ENCODE measurements at regions not wholly inside any gene's neighbourhood (a gene's known extent, or its start where the extent isn't known, plus 50 kb on each side); places are given as distances from the start of the nearest gene placed in this dataset.
"Not testable (repeated sequence)": the region's sequence is repeated elsewhere in the genome, so short reads cannot be mapped to it uniquely, and the experiment has no call there.

GRCh38 chr6:77063494-77063893 lies 399.8 kb downstream of the HTR1B start:
- no peak for DNase-seq

DNA sequence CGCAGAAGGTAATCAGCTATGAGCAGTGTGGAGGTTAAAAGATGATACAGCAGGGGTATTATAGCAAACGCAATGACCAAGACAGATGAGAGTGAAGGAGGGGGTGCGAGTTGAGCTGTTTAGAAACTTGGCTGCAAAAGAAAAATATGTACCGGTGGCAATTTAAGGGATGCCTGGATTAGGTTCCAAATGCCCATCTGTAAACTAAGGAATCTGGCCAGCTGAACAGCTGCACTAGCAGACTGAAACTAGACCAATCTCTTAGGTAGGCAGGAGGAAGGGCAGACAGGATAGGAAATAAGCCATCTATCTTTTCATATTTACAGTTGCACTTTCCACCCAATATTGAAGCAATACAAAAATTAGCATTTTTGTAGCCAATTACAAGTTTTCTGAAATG lies 407.6 kb downstream of the HTR1B start:
- no peak for DNase-seq

- DNase-seq = no peak
Observed at GRCh38 chr6:77040568-77041195, 422.6 kb downstream of the HTR1B start.

- DNase-seq = no peak
Observed at GRCh38 chr6:77038807-77039206, 424.5 kb downstream of the HTR1B start.

DNA sequence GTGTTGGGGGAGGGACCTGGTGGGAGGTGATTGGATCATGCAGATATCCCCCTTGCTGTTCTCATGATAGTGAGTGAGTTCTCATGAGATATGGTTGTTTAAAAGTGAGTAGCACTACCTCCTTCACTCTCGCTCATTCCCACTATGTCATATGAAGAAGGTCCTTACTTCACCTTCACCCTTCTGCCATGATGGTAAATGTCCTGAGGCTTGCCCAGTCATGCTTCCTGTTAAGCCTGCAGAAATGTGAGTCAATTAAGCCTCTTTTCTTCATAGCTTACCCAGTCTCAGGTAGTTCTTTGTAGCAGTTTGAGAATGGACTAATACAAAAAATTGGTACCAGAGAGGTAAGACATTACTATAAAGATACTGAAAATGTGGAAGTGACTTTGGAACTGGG lies 425.9 kb downstream of the HTR1B start:
- DNase-seq = no peak

GRCh38 chr6:77036400-77036799 lies 426.9 kb downstream of the HTR1B start:
- no peak for DNase-seq

DNA sequence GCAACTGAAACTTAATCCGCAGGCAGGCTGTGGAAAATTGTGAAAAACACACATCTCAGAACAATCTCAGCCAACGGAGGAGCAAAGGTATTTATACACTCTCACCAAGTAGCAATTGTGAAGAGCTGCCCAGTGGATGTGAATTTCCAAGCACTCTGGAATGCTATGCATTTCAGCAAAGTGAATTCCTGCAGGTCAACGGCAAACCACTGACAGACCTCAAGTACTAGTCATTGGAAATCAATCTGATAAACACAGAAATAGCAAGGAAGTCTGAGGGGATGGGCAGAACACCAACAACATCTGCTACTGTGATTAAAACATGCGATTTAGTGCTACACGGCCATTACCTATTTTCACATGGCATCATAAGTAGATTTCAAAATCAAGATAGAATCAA lies 429.1 kb downstream of the HTR1B start:
- DNase-seq = no peak

DNA sequence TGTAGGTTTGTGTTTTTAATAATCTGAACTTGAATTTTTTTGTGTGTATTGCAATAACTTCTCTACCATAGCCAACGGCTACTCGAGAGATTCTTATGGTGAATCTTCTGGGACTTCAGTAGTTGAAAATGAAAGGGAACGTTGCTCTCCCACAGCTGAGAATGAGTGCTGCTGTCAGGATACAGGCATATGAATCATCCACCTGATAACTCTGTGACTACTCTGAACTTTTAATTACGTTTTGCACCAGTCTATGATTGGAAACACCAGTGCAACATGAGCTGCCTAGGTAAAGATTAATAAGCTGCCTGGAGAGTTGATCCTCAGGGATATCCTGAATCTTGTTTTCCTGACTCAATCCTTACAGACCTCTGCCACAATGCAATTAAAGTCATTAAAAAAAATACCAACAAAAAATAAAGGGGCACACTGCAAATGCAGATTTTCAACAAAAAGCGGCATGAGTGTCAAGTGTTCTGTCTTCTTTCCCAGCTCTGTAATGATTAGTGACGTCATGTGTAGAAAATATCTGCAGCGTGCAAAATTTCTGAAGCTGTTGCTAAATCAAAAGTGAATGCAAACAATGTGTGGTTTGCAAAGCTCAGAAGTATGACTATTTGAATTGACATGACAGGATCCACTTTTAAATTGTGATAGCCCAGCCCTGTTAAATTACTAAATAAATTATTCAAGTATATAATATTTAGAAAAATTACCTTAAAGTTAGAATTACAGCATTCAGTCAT lies 432.2 kb downstream of the HTR1B start:
- no peak for DNase-seq

- no peak for DNase-seq
Observed at GRCh38 chr6:77026341-77026740, 436.9 kb downstream of the HTR1B start.

GRCh38 chr6:77025736-77026223 lies 437.5 kb downstream of the HTR1B start:
- DNase-seq = no peak

- DNase-seq = no peak
Observed at GRCh38 chr6:77021778-77022177, 441.5 kb downstream of the HTR1B start.

- DNase-seq = no peak
Observed at GRCh38 chr6:77021232-77021631, 442.1 kb downstream of the HTR1B start.

GRCh38 chr6:77019081-77019480 lies 444.2 kb downstream of the HTR1B start:
- DNase-seq = no peak

- no peak for DNase-seq
Observed at GRCh38 chr6:77017537-77017936, 445.8 kb downstream of the HTR1B start.

- no peak for DNase-seq
Observed at GRCh38 chr6:77015350-77015749, 447.9 kb downstream of the HTR1B start.

- no peak for DNase-seq
Observed at GRCh38 chr6:77011929-77012545, 451.3 kb downstream of the HTR1B start.

DNA sequence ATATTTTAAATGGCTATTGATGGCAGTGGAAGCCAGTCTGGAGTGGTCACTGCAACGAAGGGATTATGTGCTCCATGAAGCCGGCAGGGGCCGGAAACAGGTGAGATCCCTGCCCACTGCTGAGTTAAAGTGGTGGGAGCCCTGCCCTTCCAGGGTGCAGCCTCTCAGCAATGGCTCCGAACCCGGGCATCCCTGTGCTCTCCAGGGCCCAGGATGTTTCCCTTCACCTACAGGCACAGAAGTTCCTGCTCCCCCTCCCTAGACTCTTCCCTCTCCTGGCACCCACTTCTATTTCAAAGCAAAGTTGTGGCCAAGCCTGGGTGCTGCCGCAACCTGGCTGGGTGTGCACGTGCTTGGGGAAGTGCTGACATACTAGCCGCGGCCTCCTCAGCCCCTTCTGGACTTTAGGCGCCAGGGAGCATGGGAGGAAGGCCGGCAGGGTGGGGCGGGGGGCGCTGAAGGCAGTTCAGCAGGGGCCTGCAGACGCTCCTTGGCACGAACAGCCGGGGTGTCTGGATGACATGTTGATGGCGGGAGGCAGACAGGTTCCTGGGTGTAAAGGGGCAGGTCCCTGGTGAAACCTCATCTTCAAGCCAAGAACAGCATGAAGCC lies 452.3 kb downstream of the HTR1B start:
- no peak for DNase-seq

DNA sequence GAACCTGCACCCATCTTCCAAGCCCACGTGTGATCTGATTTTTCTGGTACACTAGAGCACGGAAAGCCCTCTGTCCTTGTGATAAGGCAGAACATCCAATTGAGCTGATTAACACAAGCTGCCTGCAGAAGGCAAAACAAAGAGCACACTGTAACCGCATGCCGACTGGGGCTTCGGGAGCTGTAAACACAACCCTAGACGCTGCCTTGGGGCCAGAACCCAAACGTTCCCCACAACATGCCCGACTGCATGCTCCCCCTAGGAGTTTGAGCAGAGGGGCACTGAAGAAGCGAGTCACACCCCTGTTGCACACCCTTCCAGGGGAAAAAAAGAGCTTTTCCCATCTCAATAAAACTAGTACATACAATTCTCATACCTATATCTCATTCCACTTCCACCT lies 470.7 kb downstream of the HTR1B start:
- DNase-seq = no peak

GRCh38 chr6:76984572-76984971 lies 478.7 kb downstream of the HTR1B start:
- DNase-seq = no peak

GRCh38 chr6:76982476-76983199 lies 480.7 kb downstream of the HTR1B start:
- no peak for DNase-seq

- no peak for DNase-seq
Observed at GRCh38 chr6:76972474-76972873, 490.8 kb downstream of the HTR1B start.

DNA sequence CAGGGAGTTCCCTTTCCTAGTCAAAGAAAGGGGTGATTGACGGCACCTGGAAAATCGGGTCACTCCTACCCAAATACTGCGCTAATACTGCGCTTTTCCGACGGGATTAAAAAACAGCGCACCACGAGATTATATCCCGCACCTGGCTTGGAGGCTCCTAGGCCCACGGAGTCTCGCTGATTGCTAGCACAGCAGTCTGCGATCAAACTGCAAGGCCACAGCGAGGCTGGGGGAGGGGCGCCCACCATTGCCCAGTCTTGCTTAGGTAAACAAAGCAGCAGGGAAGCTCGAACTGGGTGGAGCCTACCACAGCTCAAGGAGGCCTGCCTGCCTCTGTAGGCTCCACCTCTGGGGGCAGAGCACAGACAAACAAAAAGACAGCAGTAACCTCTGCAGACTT lies 504.1 kb downstream of the HTR1B start:
- DNase-seq = not testable (repeated sequence)
